ENCODE measurements at regions not wholly inside any gene's neighbourhood (a gene's known extent, or its start where the extent isn't known, plus 50 kb on each side); places are given as distances from the start of the nearest gene placed in this dataset.
A peak's percentile ranks its signal among the peaks of the same experiment; 100 is the strongest.

- no peak overlapping the region for H3K4me3 ChIP-seq (replicated peaks in 1 of 2; ENCODE audit: low read depth in 2 of 2, low read length in 2 of 2)
Observed at GRCh38 chr3:167958141-167958540, 137.6 kb downstream of the GOLIM4 start.

GRCh38 chr3:167952969-167953368, 142.8 kb downstream of the GOLIM4 start:
- TF ChIP-seq, protein P1, sequence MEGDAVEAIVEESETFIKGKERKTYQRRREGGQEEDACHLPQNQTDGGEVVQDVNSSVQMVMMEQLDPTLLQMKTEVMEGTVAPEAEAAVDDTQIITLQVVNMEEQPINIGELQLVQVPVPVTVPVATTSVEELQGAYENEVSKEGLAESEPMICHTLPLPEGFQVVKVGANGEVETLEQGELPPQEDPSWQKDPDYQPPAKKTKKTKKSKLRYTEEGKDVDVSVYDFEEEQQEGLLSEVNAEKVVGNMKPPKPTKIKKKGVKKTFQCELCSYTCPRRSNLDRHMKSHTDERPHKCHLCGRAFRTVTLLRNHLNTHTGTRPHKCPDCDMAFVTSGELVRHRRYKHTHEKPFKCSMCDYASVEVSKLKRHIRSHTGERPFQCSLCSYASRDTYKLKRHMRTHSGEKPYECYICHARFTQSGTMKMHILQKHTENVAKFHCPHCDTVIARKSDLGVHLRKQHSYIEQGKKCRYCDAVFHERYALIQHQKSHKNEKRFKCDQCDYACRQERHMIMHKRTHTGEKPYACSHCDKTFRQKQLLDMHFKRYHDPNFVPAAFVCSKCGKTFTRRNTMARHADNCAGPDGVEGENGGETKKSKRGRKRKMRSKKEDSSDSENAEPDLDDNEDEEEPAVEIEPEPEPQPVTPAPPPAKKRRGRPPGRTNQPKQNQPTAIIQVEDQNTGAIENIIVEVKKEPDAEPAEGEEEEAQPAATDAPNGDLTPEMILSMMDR (IDR thresholded peaks at IDR 0.05; ENCODE audit: low read depth, low read length) = no peak
- no peak overlapping the region for H3K4me3 ChIP-seq (replicated peaks in 1 of 2; ENCODE audit: low read depth in 2 of 2, low read length in 2 of 2)
- no peak for DNase-seq (ENCODE audit: low read depth in 2 of 2)

More at GRCh38 chr3:167958141-167958540, 137.6 kb downstream of the GOLIM4 start:
- TF ChIP-seq, protein P1 (IDR thresholded peaks at IDR 0.05; ENCODE audit: low read depth, low read length) = no peak
- DNase-seq (ENCODE audit: low read depth in 2 of 2) = no peak

DNA sequence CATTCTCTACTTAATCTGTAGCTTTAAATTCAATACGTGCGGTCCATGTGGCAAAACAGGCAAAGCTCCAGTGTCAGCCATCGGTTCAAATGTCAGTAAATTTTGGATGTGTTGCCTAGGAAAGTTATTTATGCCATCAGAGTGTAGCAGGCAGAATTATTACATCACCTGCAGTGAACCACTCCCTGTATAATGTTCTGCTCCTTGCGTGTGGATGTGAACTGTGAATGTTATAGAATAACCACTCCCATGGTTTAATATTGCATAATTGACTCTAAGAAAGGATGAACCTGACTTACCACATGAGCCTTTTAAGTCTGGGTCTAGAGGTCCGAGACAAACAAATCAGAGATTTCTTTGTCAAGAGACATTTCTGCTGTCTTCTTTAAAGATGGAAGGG, 145.5 kb downstream of the GOLIM4 start:
- DNase-seq (ENCODE audit: low read depth in 2 of 2) = no peak
- H3K4me3 ChIP-seq (replicated peaks in 1 of 2; ENCODE audit: low read depth in 2 of 2, low read length in 2 of 2) = no peak overlapping the region
- TF ChIP-seq, protein P1 (IDR thresholded peaks at IDR 0.05; ENCODE audit: low read depth, low read length) = no peak

- H3K4me3 ChIP-seq (replicated peaks in 1 of 2; ENCODE audit: low read depth in 2 of 2, low read length in 2 of 2) = no peak overlapping the region
- peak; percentile 87 to 92 for DNase-seq (ENCODE audit: low read depth in 2 of 2)
- TF ChIP-seq, protein P1 (IDR thresholded peaks at IDR 0.05; ENCODE audit: low read depth, low read length) = no peak
Observed at GRCh38 chr3:167941234-167941995, 154.3 kb downstream of the GOLIM4 start.

GRCh38 chr3:167940241-167940640, 155.5 kb downstream of the GOLIM4 start:
- no peak overlapping the region for H3K4me3 ChIP-seq (replicated peaks in 1 of 2; ENCODE audit: low read depth in 2 of 2, low read length in 2 of 2)
- peak in 1 of 2 donors; percentile 24 for DNase-seq (ENCODE audit: low read depth in 2 of 2)
- TF ChIP-seq, protein P1 (IDR thresholded peaks at IDR 0.05; ENCODE audit: low read depth, low read length) = no peak

DNA sequence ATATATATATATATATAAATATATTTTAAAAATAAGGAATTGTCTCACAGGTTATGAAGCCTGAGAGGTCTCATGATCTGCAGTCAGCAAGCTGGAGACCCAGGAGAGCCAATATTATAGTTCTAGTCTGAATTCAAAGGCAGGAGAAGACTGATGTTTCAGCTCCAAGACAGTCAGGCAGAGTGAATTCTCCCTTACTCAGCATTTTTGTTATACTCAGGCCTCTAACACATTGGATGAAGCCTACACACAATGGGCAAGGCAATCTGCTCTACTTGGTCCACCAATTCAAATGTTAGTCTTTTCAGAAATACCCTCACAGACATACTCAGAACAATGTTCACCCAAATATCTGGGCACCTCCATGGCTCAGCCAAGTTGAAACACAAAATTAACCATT, 157.2 kb downstream of the GOLIM4 start:
- TF ChIP-seq, protein P1 (IDR thresholded peaks at IDR 0.05; ENCODE audit: low read depth, low read length) = no peak
- no peak overlapping the region for H3K4me3 ChIP-seq (replicated peaks in 1 of 2; ENCODE audit: low read depth in 2 of 2, low read length in 2 of 2)

More for the DNA sequence above, 157.2 kb downstream of the GOLIM4 start:
- no peak for DNase-seq (ENCODE audit: low read depth in 2 of 2)
